ENCODE measurements at regions not wholly inside any gene's neighbourhood (a gene's known extent, or its start where the extent isn't known, plus 50 kb on each side); places are given as distances from the start of the nearest gene placed in this dataset.

DNA sequence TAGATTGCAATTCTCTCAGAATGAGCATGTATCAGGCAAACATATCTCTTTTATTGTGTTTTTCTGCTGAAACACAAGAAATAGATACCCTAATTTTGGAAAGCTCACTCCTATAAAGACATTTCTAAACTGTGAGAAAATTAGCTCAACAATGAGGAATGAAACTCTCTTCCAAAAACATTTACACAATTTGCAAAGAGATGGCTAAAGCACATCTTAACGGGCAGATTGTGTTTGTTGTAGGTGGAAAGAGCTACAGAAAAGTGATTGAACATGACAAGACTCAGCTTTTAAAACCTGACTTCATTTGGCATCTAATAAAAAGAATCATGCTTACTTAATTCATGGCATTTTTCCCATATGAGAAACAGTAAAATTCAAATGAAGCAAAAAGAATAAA, 175.0 kb upstream of the SLC39A10 start:
- TF ChIP-seq, protein P1, sequence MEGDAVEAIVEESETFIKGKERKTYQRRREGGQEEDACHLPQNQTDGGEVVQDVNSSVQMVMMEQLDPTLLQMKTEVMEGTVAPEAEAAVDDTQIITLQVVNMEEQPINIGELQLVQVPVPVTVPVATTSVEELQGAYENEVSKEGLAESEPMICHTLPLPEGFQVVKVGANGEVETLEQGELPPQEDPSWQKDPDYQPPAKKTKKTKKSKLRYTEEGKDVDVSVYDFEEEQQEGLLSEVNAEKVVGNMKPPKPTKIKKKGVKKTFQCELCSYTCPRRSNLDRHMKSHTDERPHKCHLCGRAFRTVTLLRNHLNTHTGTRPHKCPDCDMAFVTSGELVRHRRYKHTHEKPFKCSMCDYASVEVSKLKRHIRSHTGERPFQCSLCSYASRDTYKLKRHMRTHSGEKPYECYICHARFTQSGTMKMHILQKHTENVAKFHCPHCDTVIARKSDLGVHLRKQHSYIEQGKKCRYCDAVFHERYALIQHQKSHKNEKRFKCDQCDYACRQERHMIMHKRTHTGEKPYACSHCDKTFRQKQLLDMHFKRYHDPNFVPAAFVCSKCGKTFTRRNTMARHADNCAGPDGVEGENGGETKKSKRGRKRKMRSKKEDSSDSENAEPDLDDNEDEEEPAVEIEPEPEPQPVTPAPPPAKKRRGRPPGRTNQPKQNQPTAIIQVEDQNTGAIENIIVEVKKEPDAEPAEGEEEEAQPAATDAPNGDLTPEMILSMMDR (IDR thresholded peaks at IDR 0.05) = no peak
- TF ChIP-seq ZFX (IDR thresholded peaks at IDR 0.05; ENCODE audit: borderline replicate concordance) = no peak

Measured in 22Rv1 (cell line).